GM23338 (cell line): ENCODE measurements at regions not wholly inside any gene's neighbourhood (a gene's known extent, or its start where the extent isn't known, plus 50 kb on each side); places are given as distances from the start of the nearest gene placed in this dataset.

ENCODE experiments used
- CREB1 ChIP-seq: fragments of 250-450 bp; sonication (Bioruptor Pico); IDR thresholded peaks from 2 replicates; pipeline ENCODE4 v1.5.0; 2020; ENCODE audit warnings: low read depth, mild to moderate bottlenecking, moderate library complexity
- CTCF ChIP-seq, 2 experiments: fragments of 200-600 bp in 1 of 2; sonication (generic) in 1 of 2; conservative IDR thresholded peaks; 2 replicates each; pipeline versions ENCODE4 v1.5.1 to v1.6.1; 2016 to 2017; ENCODE audit warnings: antibody characterized with exemption in 2 of 2, low read depth in 2 of 2, mild to moderate bottlenecking in 2 of 2, moderate library complexity in 1 of 2
- EZH2 ChIP-seq: fragments of 200-600 bp; sonication (generic); IDR thresholded peaks from one replicate; pipeline ENCODE4 v1.8.0; 2017; ENCODE audit warnings: antibody characterized with exemption, mild to moderate bottlenecking, low read depth; ENCODE audit not compliant: unreplicated experiment
- EZH2phosphoT487 ChIP-seq: fragments of 200-600 bp; sonication (generic); IDR thresholded peaks from one replicate; pipeline ENCODE4 v1.8.1; 2018; ENCODE audit warnings: antibody characterized with exemption; ENCODE audit not compliant: unreplicated experiment
- POLR2AphosphoS5 ChIP-seq: IDR thresholded peaks from 2 replicates; pipeline ENCODE4 v1.6.1; 2016; ENCODE audit warnings: antibody characterized with exemption, low read depth
- STAT1 ChIP-seq: IDR thresholded peaks from one replicate; pipeline ENCODE4 v1.6.1; 2016; ENCODE audit warnings: antibody characterized with exemption; ENCODE audit not compliant: unreplicated experiment
- ZNF114 ChIP-seq: fragments of 250-450 bp; sonication (Bioruptor Pico); IDR thresholded peaks from 2 replicates; pipeline ENCODE4 v1.5.0; 2020; ENCODE audit warnings: mild to moderate bottlenecking, moderate library complexity

- TF ChIP-seq POLR2AphosphoS5 (no peak), CTCF (conservative IDR thresholded peaks at IDR 0.05; ENCODE audit: low read depth in 2 of 2) (no peak), EZH2phosphoT487 (no peak), CREB1 (CRISPR knock-in tag) (no peak), STAT1 (no peak), ZNF114 (CRISPR knock-in tag) (no peak), EZH2 (no peak)
Observed at GRCh38 chr12:76226956-76227355, 121.3 kb downstream of the BBS10 start.
